NCI-H128 (cell line): ENCODE measurements at regions not wholly inside any gene's neighbourhood (a gene's known extent, or its start where the extent isn't known, plus 50 kb on each side); places are given as distances from the start of the nearest gene placed in this dataset.
A peak's percentile ranks its signal among the peaks of the same experiment; 100 is the strongest.

Source experiments
- DNase-seq: peaks from one replicate; lab custom pipeline; 2025; ENCODE audit not compliant: unreplicated experiment; lab: John Stamatoyannopoulos, UW

GRCh38 chr2:5914811-5915611 lies 222.8 kb downstream of the SOX11 start:
- DNase-seq = peak; percentile 22

DNA sequence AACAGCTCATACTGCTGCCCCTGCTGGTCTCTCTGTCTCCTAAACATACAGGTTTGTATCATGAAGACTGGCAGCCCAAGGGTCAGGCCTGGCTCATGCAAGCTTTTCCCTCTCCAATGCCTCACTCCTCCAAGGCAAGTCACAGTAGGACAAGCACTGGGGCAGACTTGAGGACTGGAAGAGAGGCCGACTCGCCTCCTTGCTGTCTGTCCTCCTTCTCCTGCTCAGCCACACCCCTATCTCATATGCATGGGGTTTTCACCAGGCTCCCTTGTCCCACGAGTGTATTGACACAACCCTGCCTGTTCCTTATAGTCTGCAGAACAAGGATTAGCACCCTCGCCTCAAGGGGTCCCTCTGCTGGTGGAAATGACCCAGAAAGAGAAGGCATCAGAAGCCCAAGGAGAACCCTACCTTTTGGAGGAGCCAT lies 223.7 kb downstream of the SOX11 start:
- no peak for DNase-seq

DNA sequence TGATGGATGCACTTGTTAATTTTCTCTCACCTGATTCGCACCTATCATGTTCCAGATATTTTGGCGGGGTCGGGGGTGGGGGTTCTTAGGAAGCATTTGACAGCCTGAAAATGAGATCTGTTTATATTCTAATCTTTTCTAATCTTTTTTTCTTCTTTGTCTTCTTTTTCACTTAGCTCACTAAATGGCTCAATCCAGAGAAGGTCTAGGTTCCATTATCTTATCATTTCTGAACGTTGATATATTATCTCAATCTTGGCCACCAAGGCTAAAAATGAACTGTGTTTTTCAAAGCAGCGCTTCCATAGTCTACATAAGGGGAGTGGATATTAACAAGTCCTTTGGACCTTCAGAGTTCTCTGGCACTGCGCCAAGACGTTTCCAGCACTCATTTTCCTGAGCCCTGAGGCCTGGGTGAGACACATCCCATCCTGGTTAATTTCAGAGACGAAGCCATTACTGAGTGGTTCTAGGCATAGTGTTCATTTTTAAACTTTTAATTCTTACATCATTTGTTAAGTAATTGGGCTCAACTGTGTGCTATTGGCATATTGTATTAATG lies 229.0 kb downstream of the SOX11 start:
- no peak for DNase-seq

DNA sequence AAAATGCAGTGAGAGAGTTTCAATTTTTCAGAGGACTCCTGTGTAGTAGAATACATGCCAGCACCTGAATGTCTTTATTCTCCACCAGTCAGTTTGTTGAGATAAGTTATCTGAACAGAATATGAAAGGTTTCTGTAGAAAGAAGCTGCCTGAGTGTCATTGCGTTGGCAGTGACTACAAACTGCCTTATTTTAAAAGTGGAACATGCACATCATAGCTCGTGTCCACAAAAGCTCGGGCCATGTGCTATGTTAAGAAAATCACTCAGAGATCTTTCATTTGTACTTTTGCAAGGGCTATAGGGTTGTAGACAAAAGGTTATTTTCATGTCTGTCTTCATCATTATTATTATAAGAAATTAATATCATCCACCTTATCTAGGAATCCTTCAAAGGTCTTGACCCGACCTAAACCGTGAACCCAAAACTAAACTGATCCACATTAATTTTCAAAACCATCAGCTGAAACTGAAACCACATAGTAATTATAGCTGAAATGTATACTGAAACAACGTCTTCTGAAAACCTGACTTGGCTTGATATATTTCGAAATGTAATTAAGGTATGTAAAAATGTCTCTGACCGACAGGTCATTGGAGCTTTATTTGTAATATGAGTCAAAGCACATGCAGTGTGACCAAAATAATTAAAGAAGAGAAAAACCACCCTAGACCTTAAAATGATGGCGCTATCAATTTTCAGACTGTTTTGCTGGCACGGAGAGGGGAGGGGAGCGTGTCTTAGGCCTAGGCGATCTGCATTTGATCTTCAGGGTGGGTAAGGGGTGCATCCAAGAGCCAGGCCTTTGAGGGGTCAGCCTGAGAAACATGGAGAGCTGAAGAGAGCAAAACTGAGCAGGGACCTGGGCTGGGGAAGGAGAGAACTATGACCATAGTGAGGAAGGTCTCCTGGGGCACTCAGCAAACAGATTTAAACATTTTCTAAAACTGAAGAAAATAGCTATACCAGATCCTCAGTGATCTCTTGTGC lies 232.1 kb downstream of the SOX11 start:
- no peak for DNase-seq

DNA sequence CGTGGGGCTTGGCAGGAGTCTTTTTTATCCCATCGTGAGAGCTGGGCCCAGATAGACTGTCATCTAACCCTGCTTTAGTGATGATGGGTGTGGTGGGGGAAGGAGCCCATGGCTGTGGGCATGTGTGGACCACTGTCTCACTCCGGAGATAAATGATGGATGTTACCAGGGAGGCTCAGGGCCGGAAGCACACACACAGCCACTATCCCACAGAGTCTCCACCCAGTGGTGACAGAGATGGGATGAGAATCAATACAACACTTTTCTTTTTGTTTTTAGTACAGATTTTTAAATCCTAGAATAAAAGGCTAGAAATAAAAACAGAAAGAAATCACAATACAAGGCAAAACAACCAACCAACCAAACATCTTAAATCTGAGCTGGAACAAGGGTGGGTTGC lies 233.4 kb downstream of the SOX11 start:
- DNase-seq = no peak

GRCh38 chr2:5926871-5927512 lies 234.8 kb downstream of the SOX11 start:
- no peak for DNase-seq

DNA sequence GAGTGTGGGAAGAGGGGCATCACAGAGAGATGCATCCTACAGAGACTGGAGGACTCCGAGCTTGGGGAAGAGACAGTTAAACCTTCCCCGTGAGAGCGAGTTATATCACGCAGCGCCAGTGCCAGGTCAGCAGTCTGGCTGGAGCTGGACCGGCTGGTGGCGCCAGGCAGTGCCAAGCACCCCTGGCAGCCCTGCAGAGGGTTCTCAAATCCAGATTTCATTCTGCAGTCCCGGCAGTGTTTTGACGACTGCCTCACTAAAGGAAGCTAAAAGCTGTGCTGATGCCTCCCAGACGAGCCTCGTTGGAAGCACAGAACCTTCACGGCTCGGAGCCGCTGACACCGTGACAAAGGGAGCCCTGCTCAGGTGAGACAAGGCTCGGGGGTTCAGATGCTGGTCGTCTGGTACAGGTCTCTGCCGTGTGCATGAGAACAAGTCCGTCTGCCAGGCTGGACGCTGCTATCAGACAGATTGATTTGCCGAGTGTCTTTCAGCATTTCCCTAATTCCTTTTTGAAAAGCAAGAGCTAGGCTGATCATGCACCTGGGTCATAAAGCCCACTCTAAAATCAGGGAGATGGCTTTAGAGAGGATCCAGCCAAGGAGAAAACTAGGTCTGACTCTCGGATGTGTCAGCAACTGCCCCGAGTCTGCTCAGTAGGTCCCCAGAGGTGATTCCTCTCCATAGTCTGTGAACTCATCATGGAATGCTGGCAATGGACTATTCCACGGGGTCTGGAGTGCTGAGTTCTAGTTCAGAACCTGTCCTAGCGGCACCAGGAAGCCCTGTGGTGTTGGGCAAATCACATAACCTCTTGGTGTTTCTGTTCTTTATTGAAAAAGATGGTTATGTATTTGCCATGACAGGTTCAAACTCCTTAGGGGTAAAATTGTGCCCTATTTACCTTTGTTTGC lies 240.6 kb downstream of the SOX11 start:
- DNase-seq = no peak

GRCh38 chr2:5933669-5934068 lies 241.5 kb downstream of the SOX11 start:
- DNase-seq = no peak

- DNase-seq = no peak
These were observed 245.1 kb downstream of the SOX11 start for GRCh38 chr2:5937321-5937720.

- DNase-seq = no peak
These were observed 245.8 kb downstream of the SOX11 start for GRCh38 chr2:5937851-5938565.

- no peak for DNase-seq
These were observed 246.3 kb downstream of the SOX11 start for GRCh38 chr2:5938566-5938896.

DNA sequence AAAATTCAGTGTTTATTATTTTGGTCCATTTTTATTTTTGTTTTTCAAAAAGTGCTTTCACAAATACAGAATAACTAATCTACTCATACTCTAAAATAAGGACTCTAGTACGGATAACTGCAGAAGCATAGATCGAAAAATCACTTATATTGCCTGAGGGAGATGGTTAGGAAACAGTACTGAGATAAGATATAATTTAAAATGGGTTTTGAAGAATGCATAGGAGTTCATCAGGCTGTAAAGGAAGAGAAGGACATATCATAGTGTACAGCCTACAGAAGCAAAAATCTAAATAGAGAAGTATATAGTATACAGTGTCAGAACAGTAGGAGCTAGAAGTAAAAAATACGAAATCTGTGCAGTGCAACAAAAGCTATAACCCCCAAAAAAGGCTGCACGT lies 247.4 kb downstream of the SOX11 start:
- DNase-seq = no peak

- no peak for DNase-seq
These were observed 248.7 kb downstream of the SOX11 start for GRCh38 chr2:5940596-5941535.

- DNase-seq = no peak
These were observed 250.0 kb downstream of the SOX11 start for GRCh38 chr2:5942204-5942603.

DNA sequence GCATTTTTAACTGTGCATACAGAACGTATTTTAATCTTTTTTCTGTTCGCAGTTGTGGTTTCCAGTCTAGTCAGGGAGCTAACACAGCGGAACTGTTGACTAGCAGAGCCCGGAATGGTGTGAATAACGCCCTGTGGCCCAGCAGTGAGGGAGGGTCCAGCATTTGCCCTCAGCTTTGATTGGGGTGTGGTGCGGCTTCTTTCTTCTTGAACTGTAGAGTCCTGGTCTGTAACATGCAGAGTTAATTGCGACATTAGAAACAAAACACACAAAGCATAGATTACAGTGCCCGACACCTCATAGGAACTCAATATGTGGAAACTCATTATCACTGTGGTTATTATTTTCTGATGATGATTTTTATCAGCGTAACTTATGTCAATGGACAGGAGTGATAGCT lies 253.6 kb downstream of the SOX11 start:
- no peak for DNase-seq

GRCh38 chr2:5946225-5947115 lies 254.3 kb downstream of the SOX11 start:
- DNase-seq = no peak

DNA sequence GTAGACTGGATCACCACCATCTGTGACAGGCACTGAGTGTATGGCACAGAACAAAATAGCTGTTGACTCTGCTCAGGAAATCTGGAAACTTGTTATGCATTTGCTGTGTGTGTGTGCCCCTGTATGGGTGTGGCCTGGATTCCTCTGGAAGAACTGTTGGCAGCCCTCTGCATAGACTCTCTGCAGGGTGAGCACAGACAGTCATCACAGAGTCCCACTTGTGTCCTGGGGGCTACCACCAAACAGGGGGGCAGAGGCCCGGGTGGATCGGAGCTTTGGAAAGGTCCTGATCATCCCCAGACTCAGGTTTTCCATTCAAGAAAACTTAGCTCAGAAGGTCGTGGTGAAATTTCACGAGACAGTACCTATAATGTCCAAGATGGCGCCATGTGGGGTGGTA lies 258.6 kb downstream of the SOX11 start:
- DNase-seq = no peak

DNA sequence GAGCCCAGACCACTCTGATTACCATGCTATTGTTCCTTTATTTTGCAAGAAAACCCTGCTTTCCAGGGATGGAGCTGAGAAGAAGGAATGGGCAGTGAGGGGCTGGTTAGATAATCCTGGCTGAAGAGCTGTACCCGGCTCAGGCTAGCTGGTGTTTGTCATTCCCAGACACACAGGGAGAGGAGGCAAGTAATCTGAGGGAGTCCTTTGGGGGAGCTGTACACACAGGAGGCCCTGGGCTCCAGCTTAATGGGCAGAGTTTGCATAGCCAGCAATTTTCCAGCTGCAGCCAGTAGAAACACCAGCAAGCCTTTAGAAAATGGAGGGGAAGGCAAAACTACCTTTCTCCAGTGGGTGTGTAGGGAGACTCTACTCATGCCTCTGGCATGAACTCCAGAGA lies 259.3 kb downstream of the SOX11 start:
- DNase-seq = no peak
